ENCODE measurements at regions not wholly inside any gene's neighbourhood (a gene's known extent, or its start where the extent isn't known, plus 50 kb on each side); places are given as distances from the start of the nearest gene placed in this dataset.

- no peak for DNase-seq (ENCODE audit: low read depth)
Measured at GRCh38 chr1:99163671-99164070, 100.6 kb upstream of the PLPPR4 start.

GRCh38 chr1:99170516-99170915 lies 93.8 kb upstream of the PLPPR4 start:
- DNase-seq (ENCODE audit: low read depth): no peak

- no peak for DNase-seq (ENCODE audit: low read depth)
Measured at GRCh38 chr1:99171184-99171813, 93.0 kb upstream of the PLPPR4 start.

- no peak for DNase-seq (ENCODE audit: low read depth)
Measured at GRCh38 chr1:99173282-99173681, 91.0 kb upstream of the PLPPR4 start.

GRCh38 chr1:99173900-99174299 lies 90.4 kb upstream of the PLPPR4 start:
- DNase-seq (ENCODE audit: low read depth): no peak

- DNase-seq (ENCODE audit: low read depth): no peak
Measured at GRCh38 chr1:99176753-99177152, 87.5 kb upstream of the PLPPR4 start.

GRCh38 chr1:99177465-99177864 lies 86.8 kb upstream of the PLPPR4 start:
- DNase-seq (ENCODE audit: low read depth): no peak

GRCh38 chr1:99180343-99180808 lies 83.9 kb upstream of the PLPPR4 start:
- DNase-seq (ENCODE audit: low read depth): peak; percentile 8

GRCh38 chr1:99180915-99181314 lies 83.4 kb upstream of the PLPPR4 start:
- no peak for DNase-seq (ENCODE audit: low read depth)

- DNase-seq (ENCODE audit: low read depth): no peak
Measured at GRCh38 chr1:99181892-99182291, 82.4 kb upstream of the PLPPR4 start.

- DNase-seq (ENCODE audit: low read depth): no peak
Measured at GRCh38 chr1:99185196-99185595, 79.1 kb upstream of the PLPPR4 start.

- DNase-seq (ENCODE audit: low read depth): no peak
Measured at GRCh38 chr1:99193431-99193830, 70.9 kb upstream of the PLPPR4 start.

GRCh38 chr1:99198393-99198792 lies 65.9 kb upstream of the PLPPR4 start:
- DNase-seq (ENCODE audit: low read depth): no peak

- DNase-seq (ENCODE audit: low read depth): no peak
Measured at GRCh38 chr1:99207216-99207615, 57.1 kb upstream of the PLPPR4 start.
